Esophagus mucosa (tissue), 1 donor: ENCODE measurements at regions not wholly inside any gene's neighbourhood (a gene's known extent, or its start where the extent isn't known, plus 50 kb on each side); places are given as distances from the start of the nearest gene placed in this dataset.
"Not testable (repeated sequence)": the region's sequence is repeated elsewhere in the genome, so short reads cannot be mapped to it uniquely, and the experiment has no call there.

Experiments used
- ATAC-seq: fragments of 200-7000 bp; cut with Tn5 transposase; one replicate; pipeline ENCODE4 v1.9.1; 2020
- donor health status: DM: yes; HTN: yes; CAD: no.

DNA sequence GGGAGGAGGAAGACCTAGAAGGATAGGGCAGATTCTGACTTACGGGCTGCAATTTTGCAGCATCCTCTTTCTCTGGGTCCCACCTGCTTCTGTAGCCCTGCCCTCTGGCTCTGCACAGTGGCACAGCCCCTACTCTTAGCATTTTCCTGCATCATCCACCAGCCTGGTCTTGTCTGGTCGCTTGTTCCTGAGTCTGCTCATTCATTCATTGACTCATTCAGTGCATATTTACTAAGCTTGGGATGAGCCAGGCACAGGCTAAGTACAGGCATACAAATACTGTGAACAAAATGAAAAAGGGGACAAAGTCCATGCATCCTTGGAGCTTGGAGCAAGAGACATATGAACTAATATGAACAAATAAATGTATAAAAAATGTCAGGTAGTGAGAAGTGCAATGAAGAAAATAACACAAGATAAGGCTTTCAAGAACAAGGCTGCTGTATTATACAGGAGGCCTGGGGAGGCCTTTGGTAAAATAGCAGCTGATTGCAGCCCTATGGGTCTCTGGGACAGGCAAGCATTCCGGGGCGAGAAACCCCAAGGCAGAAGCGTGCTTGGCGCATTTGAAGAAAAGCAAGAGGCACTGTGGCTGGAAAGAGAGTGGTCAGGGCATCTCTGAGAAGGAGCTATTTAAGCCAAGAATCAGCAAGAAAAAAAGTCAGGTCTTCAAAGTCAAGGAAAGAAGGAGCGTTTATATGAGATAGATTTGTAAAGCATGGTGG, 108.0 kb upstream of the ALX4 start:
- ATAC-seq: no peak

DNA sequence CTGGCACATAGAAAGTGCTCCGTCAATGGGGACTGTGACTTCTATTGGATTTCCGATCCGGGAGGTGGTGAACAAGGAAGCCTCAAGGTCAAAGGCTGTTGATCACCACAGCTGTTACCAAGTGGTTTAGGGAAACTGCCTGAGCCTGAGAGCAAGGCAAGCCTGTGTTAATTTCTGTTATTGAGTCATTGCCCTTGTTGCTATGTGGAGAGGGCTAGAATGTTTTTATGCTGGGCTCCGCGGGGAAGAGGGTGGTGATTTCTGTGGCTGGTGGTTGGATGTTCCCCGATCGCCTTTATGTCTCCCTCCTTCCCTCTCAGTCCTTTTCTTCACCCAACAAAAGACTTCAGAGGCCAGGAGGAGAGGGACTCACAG, 108.5 kb upstream of the ALX4 start:
- no peak for ATAC-seq

DNA sequence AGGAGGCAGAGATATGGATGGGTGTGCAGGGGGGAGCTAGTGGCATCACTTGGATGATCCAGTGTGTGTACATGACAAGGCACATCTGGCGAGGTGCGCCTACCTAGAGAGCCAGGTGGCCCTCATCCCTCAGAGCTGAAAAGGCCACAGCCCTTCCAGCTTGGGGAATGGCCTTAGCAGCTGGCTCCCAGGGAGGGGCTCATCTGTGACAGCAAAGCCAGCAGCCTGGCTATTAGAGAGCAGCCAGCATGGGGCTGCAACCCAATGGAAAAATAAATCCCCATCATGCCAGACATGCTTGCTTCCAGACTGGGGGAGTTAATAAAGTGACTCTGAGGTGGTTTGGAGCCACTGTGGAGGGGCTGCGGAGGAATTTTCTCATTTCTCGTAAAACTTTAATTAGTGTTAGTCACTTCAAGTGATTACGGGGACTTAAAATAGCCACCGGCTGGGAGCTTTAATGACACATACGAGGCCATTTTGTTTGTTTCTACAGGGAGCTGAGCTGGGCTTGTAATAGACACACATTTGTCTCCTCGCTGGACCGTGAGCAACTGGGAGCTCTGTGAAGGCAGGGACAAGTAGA, 111.2 kb upstream of the ALX4 start:
- no peak for ATAC-seq

DNA sequence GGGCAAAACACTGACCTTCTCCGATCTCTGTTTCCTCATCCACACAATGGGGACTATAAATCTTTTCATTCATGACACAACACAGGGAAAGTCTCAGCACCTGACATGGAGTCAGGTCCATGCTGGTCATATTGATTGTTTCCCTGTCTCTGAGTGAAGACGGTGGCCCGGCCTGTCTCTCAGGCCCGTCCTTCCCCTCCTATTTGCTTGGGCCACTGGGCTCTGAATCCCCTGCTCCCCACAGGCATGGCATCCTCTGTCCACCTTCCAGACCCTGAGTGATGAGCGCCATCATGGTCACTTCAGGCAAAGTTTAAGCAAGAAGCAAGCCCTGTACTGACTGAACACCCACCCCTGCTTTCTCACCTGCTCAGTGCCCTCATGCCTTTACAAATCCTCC, 113.3 kb upstream of the ALX4 start:
- no peak for ATAC-seq

DNA sequence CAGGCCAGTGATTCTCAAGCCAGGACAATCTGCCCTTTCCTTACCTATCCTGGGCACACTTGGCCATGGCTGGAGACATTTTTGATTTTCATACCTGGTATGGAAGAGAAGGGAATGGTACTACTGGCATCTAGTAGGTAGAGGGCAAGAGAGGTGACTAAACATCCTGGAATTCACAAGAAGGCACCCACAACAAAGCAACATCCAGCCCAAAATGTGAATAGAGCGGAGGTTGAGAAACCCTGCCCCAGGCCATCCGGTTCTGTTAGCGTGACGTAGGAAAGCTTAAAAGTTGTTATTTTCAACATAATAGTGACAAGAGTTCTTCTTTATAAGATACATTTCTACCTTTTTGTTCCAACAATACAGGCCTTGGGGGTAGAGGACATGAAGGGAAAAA, 114.9 kb upstream of the ALX4 start:
- no peak for ATAC-seq

DNA sequence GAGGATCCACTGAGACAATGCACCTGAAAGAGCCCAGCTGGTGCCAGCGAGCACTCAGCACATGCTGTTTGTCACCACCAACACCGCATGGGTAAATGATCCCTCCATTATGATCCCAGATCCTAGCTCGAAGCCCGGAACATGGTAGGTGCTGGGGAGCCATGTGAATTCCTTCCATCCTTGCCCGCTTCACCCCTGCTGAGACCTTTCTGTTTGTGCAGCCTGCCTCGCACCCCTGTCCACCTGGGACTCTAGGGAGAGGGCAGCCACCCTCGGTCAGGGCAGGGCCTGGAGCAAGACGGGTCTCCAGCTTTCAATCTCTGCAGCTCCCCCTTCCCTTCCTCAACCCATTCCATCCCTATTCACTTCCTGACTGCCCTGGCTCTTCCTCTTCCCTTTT, 116.2 kb upstream of the ALX4 start:
- no peak for ATAC-seq

DNA sequence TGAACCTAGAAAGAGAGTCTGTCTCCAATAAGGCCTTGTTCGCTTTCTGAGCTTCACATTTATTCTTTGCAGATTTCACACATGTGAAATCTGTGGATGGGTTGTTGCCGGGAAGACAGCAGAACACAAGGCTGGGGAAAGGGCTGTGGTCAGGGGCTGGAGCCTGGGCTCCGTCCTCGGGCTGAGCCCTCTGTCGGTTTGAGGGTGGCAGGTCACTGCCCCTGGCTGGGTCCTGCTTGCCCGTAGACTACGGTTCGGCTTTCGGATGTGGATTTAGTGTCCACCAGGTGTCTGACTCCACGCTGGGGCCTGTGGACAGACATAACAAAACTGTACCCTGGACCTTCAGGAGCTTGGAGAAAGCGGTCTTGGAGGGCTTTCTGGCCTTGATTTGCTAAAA, 117.0 kb upstream of the ALX4 start:
- no peak for ATAC-seq

DNA sequence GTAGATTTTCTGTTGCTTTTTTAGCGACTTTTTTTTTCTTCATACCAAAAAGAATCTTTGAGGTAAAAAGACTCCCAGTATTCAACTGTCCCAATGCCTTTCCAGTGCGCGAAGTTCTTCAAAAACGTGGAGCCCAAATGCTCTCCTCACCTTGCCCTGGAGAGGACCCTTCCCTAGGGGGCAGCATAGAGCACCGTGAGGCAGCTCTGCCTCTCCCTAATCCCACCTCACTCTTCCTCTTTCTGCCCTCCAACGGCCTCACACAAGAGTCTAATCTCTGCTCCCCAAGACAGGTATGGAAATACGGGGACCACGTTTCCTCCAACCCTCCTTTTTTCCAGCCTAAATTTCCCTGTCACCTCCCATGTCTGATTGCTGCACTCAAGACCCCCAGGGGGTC, 117.5 kb upstream of the ALX4 start:
- no peak for ATAC-seq

DNA sequence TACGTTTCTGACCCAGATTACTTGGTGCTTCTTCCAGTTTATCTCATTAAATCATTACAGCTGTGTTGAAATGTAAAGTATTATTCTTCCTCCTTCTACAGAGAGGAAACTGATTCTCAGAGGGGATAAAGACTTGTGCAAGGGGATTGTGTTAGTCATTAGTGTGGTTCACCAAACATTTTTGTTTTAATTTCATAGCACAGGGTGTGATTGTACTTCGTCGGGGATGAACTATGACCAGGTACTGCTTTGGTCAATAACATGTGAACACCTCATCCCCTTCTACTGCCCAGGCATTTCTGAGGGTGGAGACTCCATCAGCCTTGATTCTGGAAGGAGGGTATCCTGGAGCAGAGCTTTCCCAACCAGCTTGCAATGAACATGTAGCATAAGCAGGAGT, 120.2 kb upstream of the ALX4 start:
- ATAC-seq: no peak

DNA sequence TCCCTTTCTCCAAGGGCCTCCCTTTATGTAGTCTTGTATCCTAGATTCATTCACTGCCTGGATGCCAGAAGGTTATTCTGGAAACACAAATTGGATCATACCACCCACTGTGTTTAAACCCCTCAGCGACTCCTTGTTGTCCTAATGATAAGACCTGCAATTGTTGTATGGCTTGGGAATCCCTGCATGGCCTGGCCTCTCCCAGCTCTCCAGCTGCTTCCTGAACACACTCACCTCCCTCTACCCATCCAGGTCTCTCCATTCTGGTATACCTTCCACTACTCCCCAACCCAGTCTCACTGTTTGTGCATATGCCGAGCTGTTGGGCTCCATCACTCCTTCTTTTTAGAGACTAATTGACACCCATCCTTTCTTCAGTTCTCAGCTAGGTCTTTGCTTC, 124.3 kb upstream of the ALX4 start:
- ATAC-seq: no peak

DNA sequence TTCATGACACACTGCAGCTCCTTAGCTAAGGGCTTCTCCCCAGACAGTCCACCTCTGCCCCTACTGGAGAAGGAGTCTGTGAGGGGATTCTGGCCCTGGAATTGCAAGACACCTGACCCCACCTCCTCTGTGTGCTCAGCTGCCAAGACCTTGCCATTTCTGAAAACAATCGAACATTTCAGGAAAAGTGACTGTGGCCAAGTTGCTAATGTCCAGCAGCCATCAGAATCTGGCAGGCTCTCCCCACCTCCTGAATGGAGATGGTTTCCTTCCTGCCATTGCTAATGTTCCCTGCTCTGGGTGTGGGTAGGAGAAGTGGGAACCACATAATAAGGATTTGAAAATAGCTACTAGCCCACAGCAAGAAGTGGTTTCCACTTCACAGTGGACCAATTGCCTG, 127.2 kb upstream of the ALX4 start:
- ATAC-seq: no peak

DNA sequence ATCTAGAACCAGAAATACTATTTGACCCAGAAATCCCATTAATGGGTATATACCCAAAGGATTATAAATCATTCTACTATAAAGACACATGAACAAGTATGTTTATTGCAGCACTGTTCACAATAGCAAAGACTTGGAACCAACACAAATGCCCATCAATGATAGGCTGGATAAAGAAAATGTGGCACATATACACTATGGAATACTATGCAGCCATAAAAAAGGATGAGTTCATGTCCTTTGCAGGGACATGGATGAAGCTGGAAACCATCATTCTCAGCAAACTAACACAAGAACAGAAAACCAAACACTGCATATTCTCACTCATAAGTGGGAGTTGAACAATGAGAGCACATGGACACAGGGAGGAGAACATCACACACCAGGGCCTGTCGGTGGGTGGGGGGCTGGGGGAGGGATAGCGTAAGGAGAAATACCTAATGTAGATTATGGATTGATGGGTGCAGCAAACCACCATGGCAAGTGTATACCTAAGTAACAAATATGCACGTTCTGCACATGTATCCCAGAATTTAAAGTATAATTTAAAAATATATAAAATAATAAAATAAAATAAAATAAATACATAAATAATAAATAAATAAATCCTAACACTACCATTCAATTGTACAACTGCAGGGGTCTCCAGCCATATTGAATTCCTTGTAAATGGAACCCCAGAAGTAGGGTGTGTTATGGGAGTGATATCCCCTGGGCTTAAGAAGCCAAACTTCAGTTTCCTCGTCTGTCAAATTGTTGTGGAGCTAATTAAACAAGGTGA, 122.4 kb upstream of the CD82 start:
- ATAC-seq: not testable (repeated sequence)

DNA sequence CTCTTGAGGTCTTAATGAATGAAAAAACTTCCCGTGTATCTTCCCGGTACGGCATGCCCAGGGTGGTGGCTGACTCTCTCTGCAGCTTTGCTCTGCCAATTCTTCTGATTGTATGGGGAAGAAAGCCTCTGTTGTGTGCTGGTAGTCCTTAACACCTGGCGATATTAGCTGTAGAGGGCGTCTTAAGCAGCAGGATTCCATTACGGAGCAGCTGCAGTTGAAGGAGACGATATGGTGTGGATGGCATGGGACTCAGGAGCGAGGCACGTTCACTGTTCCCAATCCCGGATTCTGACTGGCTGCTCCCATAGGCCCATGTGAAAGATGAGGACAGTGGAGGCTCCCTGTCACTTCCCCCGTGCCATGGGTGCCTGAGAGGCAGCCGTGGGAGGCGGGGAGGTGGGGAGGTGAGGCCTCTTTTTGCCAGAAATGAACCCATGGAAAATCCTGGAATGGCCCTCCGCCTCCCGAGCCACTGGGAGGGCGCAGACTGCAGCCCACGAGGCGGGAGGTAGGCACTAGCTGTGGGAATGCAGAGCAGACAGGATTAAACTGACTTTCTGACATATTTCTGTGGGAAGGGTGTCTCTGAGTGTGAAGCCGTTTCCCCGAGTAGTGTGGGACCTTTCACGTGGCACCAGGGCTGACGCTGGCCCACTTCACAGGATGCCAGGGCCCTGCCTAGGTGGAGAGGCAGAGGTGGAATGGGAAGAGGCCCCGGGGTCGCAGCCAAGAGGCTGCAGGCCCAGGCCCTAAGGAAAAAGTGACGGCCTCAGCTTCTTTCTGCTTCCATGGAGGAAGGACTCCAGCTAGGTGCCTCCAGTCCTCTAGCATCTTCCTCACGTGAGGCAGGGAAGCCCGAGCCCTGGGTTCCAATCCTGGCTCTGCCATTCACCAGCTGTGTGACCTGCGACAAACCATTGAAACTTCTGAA, 121.4 kb upstream of the CD82 start:
- ATAC-seq: no peak

DNA sequence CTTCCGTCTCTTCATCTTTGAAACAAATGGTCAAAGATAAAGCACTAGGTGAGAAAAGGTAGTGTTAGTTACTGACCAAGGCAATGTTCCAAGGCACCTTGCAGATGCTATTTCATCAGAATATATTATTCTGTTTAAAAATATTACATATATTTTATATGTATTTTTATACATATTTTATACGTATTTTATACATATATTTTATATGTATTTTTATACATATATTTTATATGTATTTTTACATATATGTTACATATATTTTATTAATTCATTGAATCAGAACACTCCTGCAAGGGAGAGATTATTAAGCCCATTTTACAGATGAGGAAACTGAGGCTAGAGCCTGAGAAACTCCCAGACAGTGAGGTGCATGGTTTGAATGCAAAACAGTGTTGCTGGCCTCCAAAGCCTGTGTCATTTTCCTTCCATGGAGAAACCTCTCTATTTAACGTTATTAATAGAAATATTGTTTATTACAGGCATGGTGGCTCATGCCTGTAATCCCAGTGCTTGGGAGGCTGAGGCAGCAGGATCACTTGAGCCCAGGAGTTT, 120.6 kb upstream of the CD82 start:
- no peak for ATAC-seq

DNA sequence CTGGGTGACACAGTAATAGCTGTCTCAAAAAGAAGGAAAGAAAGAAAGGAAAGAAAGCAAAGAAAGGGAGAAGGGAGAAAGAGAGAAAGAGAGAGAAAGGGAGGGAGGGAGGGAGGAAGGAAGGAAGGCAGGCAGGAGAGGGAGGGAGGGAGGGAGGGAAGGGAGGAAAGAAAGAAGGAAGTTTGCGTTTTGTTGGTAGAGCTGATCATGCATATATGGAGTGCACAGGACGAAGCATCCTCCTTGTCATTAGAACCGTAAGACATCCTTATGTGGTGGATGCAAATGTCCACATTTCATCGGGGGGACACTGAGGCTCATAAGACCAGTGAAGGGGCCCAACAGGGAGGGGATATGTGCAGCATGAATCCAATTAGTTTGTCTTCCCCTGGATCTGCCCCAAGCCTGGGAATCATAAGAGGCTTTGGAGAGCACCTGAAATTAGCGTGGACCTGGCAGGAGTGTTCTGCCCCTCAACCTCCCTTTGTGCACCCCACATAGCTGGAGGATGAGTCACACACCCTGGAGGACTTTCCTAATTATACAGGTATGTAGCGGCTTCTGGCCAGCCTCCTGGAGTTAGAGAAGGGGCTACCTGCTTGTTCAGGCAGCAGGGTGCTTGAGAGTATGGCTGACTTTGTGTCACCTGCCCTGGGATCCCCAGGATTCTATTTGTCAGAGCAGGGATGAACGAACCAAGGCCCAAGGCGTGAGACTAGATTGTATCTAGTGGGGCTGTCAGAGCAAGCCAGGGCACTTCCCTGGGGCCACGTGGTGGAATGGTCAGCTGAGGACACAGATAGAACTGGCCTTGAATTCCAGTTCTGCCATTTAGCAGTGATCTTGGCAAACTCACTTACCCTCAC, 119.7 kb upstream of the CD82 start:
- peak; percentile 32 for ATAC-seq

DNA sequence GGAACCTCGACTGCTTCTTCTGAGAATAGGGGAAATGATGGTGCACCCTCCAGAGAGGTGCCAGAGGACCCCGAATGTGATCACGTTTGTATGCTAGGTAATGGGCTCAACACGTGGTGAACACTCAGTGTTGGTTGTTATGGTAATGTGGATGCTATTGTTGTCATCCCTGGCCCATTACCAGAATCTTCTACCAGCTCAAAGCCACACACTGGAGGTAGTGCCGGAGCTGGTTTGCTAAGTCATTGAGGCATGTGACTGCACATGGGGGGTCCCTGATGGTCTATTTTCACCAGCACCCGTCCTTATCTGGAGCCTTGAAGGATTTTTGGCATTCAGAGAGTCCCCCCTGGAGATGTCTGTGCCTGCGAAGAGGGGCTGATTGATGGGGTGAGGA, 119.1 kb upstream of the CD82 start:
- no peak for ATAC-seq

DNA sequence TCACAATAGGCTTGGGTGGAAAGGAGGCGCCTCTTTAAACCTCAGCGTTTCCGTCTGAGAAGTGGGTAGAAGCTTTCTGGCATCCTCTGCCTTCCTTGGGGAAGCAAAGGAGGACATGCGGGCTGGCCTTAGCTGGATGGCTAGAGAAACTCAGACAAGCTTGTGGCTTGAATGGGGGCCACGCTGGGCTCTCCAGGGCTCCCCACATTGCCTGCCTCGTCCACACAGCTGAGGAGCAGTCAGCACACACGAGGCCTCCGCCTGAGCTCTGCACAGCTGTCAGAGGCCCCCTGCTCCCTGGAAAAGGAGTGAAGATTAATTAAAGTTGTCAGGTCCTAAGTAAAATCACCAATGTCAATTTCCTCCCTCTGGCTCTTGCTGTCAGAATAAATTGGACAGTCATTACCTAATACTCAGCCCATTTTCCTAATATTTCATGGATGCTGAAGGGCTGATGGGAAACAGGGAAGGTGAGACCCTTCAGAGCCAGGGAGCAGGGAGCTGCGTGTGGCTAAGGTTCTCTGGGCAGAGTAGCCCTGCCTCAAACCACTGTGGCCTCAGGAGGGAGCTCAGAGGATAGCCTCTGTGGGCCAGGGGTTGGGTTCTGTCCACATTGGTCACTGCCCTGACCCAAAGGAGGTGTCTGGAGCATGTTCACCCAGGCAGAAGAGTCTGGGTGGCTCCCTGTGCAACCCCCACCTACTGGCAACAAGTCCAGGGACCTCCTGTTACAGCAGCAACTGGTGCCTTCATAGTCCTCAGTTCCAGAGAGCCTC, 118.3 kb upstream of the CD82 start:
- ATAC-seq: no peak

DNA sequence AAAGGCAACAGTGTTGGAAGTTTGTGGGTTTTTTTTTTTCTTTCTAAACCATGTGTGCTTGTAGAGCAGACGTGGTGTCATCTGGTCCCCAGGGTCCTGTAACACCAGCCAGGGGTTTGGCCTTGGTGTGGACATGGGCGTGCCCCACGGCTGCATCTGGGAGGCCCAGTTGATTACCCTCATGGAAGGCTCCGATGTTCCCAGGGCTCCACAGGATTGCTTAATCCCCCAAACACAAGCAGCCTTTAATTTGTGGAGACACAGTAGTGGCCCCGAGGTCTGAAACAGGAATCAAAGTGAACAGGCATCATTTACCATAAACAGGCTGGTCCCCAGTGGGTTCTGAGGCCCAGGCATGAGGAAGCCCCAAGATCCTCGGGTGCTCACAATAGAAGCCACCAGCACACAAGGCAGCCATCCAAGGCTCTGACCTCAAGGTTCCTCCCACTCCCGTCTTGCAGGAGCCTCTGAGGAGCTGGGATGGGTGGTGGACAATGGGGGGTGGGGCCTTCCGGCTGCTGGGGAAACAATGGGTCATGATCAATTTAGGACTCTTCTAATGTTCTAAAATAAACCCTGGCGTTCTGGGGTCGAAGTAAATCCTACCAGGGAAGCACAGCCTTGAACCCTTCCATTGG, 115.0 kb upstream of the CD82 start:
- ATAC-seq: no peak

DNA sequence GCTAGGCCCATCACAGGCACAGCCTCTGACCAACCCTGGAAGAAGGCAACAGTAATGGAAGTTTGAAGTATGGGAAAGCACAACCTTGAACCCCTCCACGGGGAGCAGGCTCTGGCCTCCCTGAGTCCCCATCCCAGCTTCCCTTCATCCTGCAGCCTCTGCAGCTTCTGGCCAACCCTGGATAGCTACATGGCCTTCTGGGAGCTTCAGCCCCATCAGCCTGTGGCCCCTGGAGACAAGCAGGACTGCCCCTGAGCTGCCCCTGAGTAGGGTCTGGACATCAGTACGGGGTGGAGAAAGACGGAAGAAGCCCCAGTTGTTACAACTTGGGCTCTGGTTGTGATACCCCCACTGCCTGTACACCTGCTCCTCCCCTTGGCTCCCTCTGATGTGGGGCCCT, 113.8 kb upstream of the CD82 start:
- no peak for ATAC-seq

DNA sequence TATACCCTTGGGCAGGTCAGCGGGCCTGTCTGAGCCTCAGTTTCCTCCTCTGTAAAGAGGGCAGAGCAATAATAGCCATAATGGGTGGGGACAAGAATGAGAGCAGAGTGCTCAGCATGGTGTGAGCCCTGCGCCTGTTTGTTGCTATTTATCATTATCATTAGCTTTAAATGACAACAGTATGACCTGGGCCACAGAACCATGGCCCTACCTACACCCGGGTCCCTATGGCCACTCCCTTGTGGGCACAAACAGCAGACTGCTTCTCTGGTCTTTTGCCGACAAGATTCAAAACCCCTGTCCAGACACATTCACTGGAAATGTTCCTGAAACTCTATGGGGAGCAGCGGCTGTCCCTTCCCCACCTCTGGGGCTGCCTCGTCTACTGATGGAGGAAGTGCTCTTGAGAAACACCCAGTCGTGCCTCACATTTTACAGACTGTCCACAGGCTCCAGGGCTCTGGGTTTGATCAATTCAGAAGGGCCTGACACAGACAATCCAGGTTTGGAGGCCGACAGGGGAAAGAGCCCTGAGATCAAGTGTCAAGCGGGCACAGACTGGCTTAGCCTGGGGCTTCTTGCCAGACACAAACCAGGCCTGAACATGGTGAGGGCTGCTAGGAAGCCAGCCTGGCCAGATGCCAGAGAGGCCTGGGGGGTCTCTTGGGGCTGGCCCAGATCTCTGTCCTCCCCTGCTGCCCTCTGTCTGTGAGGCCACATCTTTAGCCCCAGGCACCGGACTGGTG, 112.5 kb upstream of the CD82 start:
- no peak for ATAC-seq
